Activated CD4-positive, alpha-beta T cell treated with anti-CD3 and anti-CD28 coated beads for 4 hours (primary cell): ENCODE measurements at regions not wholly inside any gene's neighbourhood (a gene's known extent, or its start where the extent isn't known, plus 50 kb on each side); places are given as distances from the start of the nearest gene placed in this dataset.
"Not testable (repeated sequence)": the region's sequence is repeated elsewhere in the genome, so short reads cannot be mapped to it uniquely, and the experiment has no call there.

Experiments used
- DNase-seq, 2 donors: peaks; one replicate each; pipeline ENCODE4 v3.0.0-alpha.2; 2020

- no peak for DNase-seq
These were observed 163.9 kb upstream of the AUTS2 start for GRCh38 chr7:69434398-69434815.

- DNase-seq: no peak
These were observed 162.6 kb upstream of the AUTS2 start for GRCh38 chr7:69435711-69436110.

GRCh38 chr7:69436946-69437345, 161.3 kb upstream of the AUTS2 start:
- no peak for DNase-seq

- no peak for DNase-seq
These were observed 159.5 kb upstream of the AUTS2 start for GRCh38 chr7:69438584-69439412.

- DNase-seq: no peak
These were observed 158.5 kb upstream of the AUTS2 start for GRCh38 chr7:69439636-69440325.

- DNase-seq: no peak
These were observed 157.3 kb upstream of the AUTS2 start for GRCh38 chr7:69440976-69441375.

GRCh38 chr7:69443136-69443535, 155.1 kb upstream of the AUTS2 start:
- DNase-seq: no peak

- DNase-seq: no peak
These were observed 152.7 kb upstream of the AUTS2 start for GRCh38 chr7:69445541-69445940.

GRCh38 chr7:69446213-69446612, 152.1 kb upstream of the AUTS2 start:
- DNase-seq: not testable (repeated sequence)

GRCh38 chr7:69448071-69448470, 150.2 kb upstream of the AUTS2 start:
- DNase-seq: no peak

GRCh38 chr7:69450456-69450855, 147.8 kb upstream of the AUTS2 start:
- DNase-seq: no peak

GRCh38 chr7:69451715-69452114, 146.6 kb upstream of the AUTS2 start:
- no peak for DNase-seq

GRCh38 chr7:69452797-69453196, 145.5 kb upstream of the AUTS2 start:
- no peak for DNase-seq

GRCh38 chr7:69457595-69458504, 140.4 kb upstream of the AUTS2 start:
- DNase-seq: no peak

GRCh38 chr7:69464035-69464434, 134.2 kb upstream of the AUTS2 start:
- no peak for DNase-seq

GRCh38 chr7:69465262-69465661, 133.0 kb upstream of the AUTS2 start:
- no peak for DNase-seq

- DNase-seq: no peak
These were observed 130.4 kb upstream of the AUTS2 start for GRCh38 chr7:69467826-69468225.

- no peak for DNase-seq
These were observed 121.9 kb upstream of the AUTS2 start for GRCh38 chr7:69476416-69476815.

- no peak for DNase-seq
These were observed 115.6 kb upstream of the AUTS2 start for GRCh38 chr7:69482676-69483075.

GRCh38 chr7:69489533-69489932, 108.7 kb upstream of the AUTS2 start:
- no peak for DNase-seq

- DNase-seq: no peak
These were observed 99.6 kb upstream of the AUTS2 start for GRCh38 chr7:69498671-69499070.

GRCh38 chr7:69502358-69502757, 95.9 kb upstream of the AUTS2 start:
- no peak for DNase-seq

GRCh38 chr7:69504733-69505420, 93.4 kb upstream of the AUTS2 start:
- no peak for DNase-seq
